ENCODE measurements at regions not wholly inside any gene's neighbourhood (a gene's known extent, or its start where the extent isn't known, plus 50 kb on each side); places are given as distances from the start of the nearest gene placed in this dataset.

DNA sequence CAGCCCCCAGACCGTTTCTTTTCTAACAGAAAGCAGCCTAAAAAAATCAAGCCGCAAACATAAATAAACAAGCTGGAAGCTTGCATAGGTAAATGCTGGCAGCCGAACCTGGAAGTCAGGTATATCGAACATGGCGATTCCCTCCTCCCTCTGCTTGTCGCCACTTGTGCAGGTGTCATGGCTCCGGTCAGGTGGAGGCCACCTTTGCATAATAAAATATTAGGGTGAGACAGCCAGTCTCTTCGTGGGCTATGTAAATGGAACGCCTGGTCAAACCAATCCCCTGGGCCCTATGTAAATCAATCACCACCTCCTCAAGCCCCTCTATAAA is 223.9 kb upstream of the DAAM1 start:
- H3K9me3 Mint-ChIP-seq, result no peaks in the 10 kb centered on the region
- H3K4me1 Mint-ChIP-seq, result peaks cover 27% of the 10 kb centered on the region
- H3K27ac Mint-ChIP-seq, result no peak overlapping the region
- no peaks in the 10 kb centered on the region for H3K27me3 Mint-ChIP-seq (ENCODE audit: low read depth)
- TF ChIP-seq, protein P1, sequence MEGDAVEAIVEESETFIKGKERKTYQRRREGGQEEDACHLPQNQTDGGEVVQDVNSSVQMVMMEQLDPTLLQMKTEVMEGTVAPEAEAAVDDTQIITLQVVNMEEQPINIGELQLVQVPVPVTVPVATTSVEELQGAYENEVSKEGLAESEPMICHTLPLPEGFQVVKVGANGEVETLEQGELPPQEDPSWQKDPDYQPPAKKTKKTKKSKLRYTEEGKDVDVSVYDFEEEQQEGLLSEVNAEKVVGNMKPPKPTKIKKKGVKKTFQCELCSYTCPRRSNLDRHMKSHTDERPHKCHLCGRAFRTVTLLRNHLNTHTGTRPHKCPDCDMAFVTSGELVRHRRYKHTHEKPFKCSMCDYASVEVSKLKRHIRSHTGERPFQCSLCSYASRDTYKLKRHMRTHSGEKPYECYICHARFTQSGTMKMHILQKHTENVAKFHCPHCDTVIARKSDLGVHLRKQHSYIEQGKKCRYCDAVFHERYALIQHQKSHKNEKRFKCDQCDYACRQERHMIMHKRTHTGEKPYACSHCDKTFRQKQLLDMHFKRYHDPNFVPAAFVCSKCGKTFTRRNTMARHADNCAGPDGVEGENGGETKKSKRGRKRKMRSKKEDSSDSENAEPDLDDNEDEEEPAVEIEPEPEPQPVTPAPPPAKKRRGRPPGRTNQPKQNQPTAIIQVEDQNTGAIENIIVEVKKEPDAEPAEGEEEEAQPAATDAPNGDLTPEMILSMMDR (IDR thresholded peaks at IDR 0.05; ENCODE audit: unreplicated experiment in 3 of 3), result no peak
- H3K36me3 Mint-ChIP-seq (ENCODE audit: low read depth), result no peaks in the 10 kb centered on the region
- H3K4me3 Mint-ChIP-seq, result no peak overlapping the region

DNA sequence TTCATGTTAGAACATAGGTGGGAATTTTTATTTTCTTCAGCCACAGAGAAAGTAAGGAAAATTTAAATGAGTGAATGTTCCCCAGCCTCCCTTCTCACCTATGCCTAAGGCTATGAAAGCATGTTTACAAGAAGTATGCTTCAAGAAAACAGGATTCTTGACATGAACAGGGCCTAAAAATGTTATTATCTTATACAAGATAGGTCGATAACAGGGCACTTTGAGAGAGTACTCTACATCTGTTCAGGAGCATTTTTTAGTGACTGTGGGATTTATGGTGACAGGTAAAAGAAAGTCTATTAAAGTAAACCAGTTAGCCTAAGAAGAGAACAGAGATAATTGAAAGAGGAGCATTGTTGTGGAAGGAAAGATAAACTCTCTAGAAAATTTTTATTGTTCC is 222.9 kb upstream of the DAAM1 start:
- H3K4me1 Mint-ChIP-seq, result peaks cover 27% of the 10 kb centered on the region
- no peaks in the 10 kb centered on the region for H3K9me3 Mint-ChIP-seq
- H3K27me3 Mint-ChIP-seq (ENCODE audit: low read depth), result no peaks in the 10 kb centered on the region
- H3K27ac Mint-ChIP-seq, result peak overlapping the region in 2 of 3 experiments; percentile 40 to 88
- no peaks in the 10 kb centered on the region for H3K36me3 Mint-ChIP-seq (ENCODE audit: low read depth)
- TF ChIP-seq, protein P1 (IDR thresholded peaks at IDR 0.05; ENCODE audit: unreplicated experiment in 3 of 3), result no peak
- no peak overlapping the region for H3K4me3 Mint-ChIP-seq

DNA sequence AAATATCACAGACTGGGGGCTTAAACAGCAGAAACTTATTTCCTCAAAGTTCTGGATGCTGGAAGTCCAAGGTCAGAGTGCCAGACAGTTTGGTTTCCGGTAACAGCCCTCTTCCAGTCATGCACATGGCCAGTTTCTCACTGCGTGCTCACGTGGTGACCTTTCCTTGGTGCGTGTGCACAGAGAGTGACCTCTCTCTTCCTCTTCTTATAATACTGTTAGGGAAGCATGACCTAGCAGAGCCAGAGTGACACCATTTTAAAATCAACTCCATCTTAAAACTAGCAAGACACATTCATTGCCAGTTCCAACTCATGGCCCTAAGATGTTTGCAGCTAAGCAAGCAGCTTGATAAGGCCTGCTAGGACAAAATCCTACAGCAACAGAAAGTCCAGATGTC is 221.5 kb upstream of the DAAM1 start:
- Mint-ChIP-seq H3K27me3 (ENCODE audit: low read depth) (no peaks in the 10 kb centered on the region), H3K27ac (peak overlapping the region; percentile 43 to 88 (median 82)), H3K36me3 (ENCODE audit: low read depth) (no peaks in the 10 kb centered on the region), H3K4me1 (peaks cover 17% of the 10 kb centered on the region), H3K9me3 (no peaks in the 10 kb centered on the region), H3K4me3 (no peak overlapping the region)
- TF ChIP-seq, protein P1 (IDR thresholded peaks at IDR 0.05; ENCODE audit: unreplicated experiment in 3 of 3), result no peak

DNA sequence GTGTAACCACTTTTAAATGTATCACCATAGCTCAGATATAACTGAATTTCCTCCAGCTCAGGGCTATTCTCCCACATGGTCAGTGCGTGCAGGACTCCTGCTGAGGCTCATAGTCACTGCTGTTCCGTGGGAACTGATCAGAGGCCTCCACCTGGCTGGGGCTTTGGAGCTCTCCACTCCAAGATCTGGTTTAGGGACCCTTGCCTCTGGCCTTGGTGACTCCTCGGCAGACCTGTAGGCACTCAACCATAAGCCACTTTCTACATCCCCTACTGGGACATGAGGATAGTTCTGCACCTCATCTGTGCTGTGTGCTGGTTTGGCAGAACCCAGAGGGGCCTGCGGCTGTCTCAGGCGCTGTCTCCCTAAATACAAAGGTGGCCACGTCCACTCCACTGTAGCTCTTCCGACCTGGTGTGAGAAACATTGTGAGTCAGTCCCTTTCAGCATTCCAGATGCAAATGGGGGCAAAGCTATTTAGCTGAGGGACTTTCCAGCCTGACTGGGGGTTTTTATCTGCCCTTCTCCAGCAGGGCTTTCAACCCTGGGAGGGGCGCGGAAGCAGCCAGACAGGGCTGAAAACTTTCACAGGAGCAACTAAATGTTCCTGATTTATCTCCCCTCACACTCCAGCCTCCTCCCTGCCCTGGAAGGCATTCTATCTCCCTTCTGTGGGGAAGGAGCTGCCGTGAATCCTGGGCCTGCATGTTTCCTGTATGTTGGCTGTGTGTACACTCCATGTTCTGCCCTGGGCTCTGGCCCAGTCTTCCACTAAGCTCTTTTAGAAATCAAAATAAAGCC is 218.3 kb upstream of the DAAM1 start:
- no peak overlapping the region for H3K4me3 Mint-ChIP-seq
- H3K36me3 Mint-ChIP-seq (ENCODE audit: low read depth), result no peaks in the 10 kb centered on the region
- H3K27ac Mint-ChIP-seq, result no peak overlapping the region
- TF ChIP-seq, protein P1 (IDR thresholded peaks at IDR 0.05; ENCODE audit: unreplicated experiment in 3 of 3), result no peak
- H3K27me3 Mint-ChIP-seq (ENCODE audit: low read depth), result no peaks in the 10 kb centered on the region
- peaks cover 17% of the 10 kb centered on the region for H3K4me1 Mint-ChIP-seq
- H3K9me3 Mint-ChIP-seq, result no peaks in the 10 kb centered on the region

DNA sequence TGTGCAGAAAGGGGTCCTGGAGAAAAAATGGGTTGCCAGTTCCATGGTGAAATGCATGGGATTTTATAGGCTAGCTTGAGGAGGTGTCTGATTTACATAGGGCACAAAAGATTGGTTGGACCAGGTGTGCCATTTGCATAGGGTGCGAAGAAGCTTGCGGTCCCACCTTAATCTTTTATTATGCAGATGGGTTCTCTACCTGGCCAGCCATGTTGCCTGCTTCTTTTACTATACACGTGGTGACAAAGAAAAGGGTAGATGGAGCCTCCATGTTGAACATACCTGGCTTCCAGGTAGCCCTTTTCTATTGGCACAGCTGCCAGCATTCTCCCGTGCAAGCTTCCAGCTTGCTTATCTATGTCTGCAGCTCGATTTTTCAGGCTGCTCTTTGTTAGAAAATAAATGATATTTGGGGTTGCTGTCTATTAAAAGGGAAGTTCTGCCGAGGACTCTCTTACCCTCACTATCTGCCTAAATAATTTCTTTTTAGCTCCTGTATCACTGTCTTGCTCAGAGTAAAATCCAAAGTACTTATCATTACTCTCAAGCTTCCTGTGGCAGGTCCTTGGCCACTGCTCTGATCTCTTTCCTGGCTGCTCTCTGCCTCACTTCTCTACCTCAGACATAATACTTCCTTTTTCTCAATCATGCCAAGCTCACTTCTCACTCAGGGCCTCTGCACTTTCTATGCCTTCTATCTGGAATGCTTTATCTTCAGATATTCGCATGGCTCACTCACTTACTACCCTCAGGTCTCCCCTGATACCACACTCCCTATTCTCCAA is 216.0 kb upstream of the DAAM1 start:
- Mint-ChIP-seq H3K27ac (no peak overlapping the region), H3K27me3 (ENCODE audit: low read depth) (no peaks in the 10 kb centered on the region), H3K36me3 (ENCODE audit: low read depth) (no peaks in the 10 kb centered on the region), H3K4me3 (no peak overlapping the region), H3K9me3 (no peaks in the 10 kb centered on the region), H3K4me1 (peaks cover 23% of the 10 kb centered on the region)
- TF ChIP-seq, protein P1 (IDR thresholded peaks at IDR 0.05; ENCODE audit: unreplicated experiment in 3 of 3), result no peak
